ENCODE measurements at regions not wholly inside any gene's neighbourhood (a gene's known extent, or its start where the extent isn't known, plus 50 kb on each side); places are given as distances from the start of the nearest gene placed in this dataset.

DNA sequence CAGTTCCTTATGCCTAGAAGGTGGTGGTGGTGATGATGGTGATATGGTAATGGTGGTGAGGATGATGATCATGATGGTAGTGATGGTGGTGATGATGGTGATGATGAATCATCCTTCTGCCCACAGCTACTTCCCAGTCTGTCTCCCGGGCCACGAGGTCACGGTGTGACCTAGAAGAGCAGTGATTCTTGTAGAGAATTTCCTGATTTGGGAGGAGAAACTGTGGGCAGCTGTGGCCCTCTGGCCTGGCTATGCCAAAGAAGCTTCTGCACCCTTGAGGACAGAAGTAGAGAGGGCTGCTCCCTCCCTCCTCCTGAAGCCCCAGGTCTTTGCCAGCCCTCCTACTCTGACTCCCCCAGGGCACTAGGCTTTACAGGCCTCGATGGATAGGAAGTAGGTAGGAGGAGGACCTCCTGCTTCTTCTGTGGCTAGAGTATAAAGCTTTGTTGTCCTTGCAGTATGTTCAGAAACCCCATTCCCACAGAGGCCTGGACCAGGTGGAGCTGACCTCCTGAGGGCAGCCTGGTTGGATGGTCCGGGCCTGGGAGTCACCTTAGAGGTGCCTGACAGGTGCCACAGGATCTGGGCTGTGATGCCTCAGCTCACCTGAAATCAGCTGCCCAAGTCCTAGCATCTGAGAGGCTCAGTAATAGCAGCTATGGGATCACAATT, 57.9 kb upstream of the EPAS1 start:
- DNase-seq (ENCODE audit: extremely low read depth in 1 of 2, low read depth in 1 of 2), result peak in 1 of 2 donors; percentile 14

DNA sequence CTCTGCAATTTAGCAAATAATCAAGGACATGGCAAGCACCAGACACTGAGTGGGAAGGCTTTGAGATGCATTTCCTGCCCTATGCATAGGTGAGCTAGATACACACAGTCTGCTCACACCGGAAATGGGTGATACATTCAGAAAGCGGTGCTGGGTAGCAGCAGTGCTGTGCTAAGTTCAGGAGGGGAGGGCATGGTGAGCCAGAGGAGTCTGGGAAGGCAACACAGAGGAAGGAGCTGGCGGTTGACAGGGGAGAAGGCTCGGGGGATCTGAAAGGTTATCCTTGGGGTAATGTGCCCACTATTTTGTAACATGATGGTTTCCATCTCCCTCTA, 57.4 kb upstream of the EPAS1 start:
- DNase-seq (ENCODE audit: extremely low read depth in 1 of 2, low read depth in 1 of 2), result peak in 1 of 2 donors; percentile 60

DNA sequence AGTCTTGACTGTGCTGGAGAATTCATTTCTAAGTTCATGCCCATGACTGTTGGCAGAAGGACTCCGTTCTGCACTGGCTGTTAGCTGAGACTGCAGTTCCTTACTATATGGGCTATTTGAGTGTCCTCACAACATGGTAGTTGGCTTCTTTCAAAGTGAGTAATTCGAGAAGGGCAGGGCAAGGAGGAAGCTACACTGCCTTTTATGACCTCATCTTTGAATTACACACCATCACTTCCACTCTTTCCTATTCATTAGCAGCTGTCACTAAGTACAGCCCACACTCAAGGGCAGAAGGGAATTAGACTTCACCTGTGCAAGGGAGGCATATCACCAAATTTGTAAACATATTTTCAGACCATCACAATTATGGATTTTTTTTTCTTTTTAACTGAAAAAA, 55.9 kb upstream of the EPAS1 start:
- DNase-seq (ENCODE audit: extremely low read depth in 1 of 2, low read depth in 1 of 2), result no peak

DNA sequence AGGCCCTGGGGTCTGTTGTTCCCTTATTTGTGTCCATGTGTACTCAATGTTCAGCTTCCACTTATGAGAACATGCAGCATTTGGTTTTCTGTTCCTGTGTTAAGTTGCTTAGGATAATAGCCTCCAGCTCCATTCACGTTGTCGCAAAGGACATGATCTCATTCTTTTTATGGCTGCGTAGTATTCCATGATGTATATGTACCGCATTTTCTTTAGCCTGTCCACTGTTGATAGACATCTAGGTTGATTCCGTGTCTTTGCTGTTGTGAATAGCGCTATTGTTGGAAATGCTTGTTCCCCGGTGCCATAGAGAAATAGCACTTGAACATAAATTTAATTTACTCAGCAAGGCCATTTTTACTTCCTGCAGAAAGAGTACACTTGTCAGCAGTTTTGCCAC, 51.3 kb upstream of the EPAS1 start:
- no peak for DNase-seq (ENCODE audit: extremely low read depth in 1 of 2, low read depth in 1 of 2)

DNA sequence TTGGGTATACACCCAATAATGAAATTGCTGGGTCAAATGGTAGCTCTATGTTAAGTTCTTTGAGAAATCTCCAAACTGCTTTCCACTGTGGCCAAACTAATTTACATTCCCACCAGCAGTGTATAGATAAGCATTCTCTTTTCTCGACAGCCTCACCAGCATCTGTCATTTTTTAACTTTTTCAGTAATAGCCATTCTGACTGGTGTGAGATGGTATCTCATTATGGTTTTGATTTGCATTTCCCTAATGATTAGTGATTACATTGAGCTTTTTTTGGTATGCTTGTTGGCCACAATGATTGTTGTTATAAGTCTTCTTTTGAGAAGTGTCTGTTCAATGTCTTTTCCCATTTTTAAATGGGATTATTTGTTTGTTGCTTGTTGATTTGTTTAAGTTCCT, 50.4 kb upstream of the EPAS1 start:
- DNase-seq (ENCODE audit: extremely low read depth in 1 of 2, low read depth in 1 of 2), result no peak
